NCI-H748 (cell line): ENCODE measurements at regions not wholly inside any gene's neighbourhood (a gene's known extent, or its start where the extent isn't known, plus 50 kb on each side); places are given as distances from the start of the nearest gene placed in this dataset.
A peak's percentile ranks its signal among the peaks of the same experiment; 100 is the strongest.

ENCODE experiments used
- DNase-seq: peaks from one replicate; lab custom pipeline; 2025; ENCODE audit not compliant: unreplicated experiment; lab: John Stamatoyannopoulos, UW

- DNase-seq, result no peak
Observed at GRCh38 chr13:106246242-106246641, 289.2 kb downstream of the EFNB2 start.

DNA sequence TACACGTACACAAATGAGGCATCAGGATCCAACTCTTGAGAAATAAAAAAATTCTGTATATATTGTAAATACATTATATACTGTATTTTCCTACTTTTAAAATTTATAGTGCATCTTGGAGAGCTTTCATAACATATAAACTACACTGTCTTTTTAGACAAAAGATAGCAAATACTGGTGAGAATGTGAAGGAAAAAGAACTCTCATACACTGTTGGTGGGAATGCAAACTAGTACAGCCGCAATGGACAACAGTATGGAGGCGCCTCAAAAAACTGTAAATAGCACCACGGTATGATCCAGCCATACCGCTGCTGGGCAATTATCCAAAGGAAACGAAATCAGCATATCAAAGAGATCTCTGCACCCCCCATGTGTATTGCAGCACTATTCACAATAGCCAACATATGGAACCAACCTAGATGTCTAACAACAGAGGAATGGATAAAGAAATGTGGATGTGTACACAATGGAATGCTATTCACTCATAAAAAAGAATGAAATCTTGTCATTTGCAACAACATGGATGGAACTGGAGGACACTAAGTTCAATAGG, 292.4 kb downstream of the EFNB2 start:
- DNase-seq, result no peak

DNA sequence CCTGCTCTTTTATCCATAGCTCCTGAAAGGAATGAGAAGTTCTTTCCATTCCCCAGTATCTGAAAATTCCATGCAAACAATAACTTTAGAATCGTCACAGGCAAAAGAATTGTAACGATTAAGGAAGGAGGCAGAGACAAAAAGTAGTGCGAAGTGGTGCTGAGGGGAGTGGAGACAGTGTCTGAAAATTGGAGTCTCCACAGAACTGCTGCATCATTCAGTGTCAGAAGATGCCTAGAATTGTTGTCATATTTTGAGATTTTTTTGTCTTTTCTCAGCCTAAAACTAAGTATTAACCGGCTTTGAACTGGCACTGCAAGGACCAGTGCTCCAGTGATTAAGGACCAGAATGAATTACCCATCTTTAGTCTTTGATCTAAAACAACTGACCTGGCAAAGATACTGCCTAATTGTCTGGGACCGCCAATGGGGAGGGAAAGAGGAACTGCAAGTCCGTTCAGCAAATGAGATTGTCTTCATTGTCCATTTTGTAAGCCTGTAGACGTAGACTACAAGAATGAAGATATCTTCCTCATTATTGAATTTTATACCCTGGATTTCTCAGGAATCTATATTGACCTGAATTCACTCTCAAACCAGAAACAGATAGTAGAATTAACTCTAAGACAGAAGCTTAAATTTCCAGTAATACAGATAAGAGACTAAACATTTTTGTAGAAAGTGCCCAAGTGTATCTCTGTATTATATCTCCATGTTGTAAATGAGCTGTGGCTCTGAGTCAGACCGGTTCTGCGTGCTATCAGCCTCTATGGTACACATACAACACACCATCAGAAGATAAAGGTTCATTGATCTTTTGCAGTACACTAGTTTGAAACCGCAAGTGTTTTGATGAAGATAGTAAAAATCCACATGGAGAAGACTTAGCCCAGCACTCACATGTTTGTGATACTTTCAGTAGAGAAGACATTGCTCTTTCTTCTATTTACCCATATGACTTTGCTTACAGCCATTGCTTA, 293.2 kb downstream of the EFNB2 start:
- DNase-seq, result no peak

- no peak for DNase-seq
Observed at GRCh38 chr13:106238690-106239089, 296.8 kb downstream of the EFNB2 start.

- DNase-seq, result no peak
Observed at GRCh38 chr13:106234636-106235035, 300.8 kb downstream of the EFNB2 start.

DNA sequence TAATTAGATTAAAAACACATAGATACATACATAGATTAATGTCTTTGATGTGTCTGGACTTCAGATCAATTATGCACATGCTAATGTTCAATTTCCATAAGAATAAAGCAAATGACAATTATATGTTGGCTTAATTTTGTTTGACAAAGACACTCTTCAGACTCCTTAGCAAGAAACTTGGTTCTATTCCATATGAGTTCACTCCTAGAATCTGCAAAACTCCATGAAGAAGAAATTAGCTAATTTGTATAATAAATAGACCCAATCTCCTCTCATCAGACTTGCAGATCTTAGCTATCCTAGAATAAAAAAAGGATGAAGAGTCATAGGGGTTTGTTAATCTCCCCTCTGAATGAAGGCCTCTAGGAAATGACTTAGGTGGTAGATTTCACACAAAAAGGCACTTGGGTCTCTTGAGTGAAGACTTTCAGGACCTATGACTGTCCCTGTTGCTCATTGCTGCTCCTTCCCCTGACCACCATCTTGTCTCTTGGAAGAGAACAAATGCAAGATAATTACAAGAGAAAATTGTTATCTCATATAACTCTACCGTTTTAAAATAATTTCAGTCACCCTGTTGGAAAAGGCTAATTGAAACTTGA, 302.2 kb downstream of the EFNB2 start:
- no peak for DNase-seq

DNA sequence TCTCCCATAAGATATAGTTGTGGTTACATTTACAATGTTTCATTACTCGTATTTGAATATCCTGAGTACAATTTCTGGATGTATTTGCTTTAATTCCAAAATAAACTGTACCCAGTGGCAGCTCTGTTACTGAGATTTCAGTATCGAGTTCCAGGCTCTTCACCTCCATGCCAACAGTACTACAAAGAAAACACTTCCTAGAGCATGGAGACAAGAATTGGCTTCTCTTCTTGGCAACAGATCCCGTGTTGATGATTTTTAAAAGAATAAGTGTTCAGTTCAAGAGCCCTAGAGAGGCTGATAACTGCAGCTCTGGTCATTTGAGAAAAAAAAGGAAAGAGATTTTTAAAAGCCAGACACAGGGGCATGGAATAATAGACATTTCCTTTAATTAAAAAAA, 302.8 kb downstream of the EFNB2 start:
- peak; percentile 10 for DNase-seq

DNA sequence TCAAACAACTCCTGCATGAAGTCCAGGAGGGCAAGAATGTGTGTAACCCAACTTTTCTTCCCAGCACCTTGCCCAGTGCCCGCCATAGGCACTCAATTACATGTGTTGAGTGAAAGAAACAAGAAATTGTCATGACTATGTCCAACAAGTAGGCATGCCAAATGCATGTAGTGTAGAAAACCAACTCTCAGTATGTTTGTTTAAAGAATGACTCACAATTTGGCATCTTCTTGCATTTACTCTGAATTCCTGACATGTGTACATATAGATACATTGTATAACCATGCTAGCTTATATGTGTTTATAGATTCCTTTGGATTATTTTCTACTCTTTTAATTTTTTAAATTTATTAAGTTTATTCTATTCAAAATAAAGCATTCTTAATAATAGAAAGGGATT, 305.0 kb downstream of the EFNB2 start:
- DNase-seq, result no peak

- DNase-seq, result no peak
Observed at GRCh38 chr13:106225126-106225525, 310.3 kb downstream of the EFNB2 start.

- DNase-seq, result no peak
Observed at GRCh38 chr13:106220211-106220610, 315.3 kb downstream of the EFNB2 start.

DNA sequence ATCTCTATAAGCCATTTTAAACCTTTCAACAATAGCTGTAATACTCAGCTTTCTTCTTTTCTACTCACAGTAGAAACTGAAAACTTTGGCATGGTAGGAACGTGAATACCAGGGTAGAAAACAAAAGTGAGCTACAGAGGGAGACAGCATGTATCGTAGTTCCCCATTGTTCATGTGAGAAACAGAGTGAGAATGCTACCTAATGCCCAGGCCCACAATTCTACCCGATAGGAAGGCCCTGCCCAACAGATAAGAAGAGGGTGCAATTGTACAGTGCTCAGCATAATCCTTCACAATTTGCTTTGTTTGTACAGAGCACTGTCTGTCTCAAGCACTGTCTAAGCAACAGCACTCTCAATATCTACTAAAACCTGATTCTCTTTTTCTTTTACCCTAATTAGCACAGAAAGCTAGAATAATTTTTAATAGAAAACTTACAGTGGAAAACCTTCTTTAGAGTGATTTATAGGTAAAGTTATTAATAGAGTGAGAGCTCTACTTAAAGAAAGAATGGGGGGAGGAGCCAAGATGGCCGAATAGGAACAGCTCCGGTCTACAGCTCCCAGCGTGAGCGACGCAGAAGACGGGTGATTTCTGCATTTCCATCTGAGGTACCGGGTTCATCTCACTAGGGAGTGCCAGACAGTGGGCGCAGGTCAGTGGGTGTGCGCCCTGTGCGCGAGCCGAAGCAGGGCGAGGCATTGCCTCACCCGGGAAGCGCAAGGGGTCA, 322.3 kb downstream of the EFNB2 start:
- no peak for DNase-seq

DNA sequence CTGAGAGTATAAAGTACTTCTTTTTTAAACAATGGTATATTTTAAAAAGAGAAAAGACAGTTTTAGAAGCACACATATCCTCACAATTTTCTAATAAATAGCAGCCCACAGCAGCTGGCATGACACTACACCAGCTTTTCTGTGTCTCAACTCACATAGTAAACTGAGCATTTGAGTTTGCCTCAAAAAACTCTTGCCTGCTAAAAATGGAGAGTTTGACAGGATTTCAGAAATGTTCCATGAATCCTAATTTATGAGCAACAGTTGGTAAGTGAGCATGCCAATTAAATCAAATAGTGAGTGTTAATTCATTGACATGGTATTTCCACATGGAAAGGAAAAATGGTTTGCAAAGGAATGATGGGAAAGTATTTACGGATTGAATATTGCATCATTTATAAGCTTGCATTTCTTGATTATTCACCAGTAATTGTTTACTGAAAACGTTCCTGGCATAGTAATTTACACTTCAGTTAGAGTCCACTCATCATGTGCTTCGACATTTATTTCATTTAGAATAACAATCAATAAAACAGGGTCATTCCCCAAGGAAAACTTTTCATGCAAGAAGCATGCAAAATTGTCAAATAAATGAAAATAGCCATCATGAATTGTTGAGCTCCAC, 323.0 kb downstream of the EFNB2 start:
- no peak for DNase-seq

DNA sequence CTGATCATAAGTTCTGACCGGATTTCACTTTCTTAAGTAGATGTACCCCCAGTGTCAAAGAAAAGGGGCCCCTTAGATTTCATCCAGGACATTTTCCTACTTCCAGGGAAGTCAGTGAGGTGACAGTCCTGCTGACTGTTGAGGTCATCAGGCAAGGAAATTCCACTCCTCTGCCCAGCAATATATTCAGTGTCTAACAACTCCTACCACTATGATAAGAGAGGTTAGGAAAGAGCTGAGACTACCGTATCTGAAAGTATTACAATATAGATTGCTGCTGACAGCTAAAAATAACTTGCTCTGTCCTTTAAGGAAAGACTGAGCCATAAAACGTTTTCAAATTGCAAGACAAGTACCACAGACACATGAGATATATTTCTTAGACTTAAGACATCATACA, 325.1 kb downstream of the EFNB2 start:
- no peak for DNase-seq

- no peak for DNase-seq
Observed at GRCh38 chr13:106205871-106206270, 329.6 kb downstream of the EFNB2 start.

GRCh38 chr13:106197496-106197895, 338.0 kb downstream of the EFNB2 start:
- DNase-seq, result no peak

DNA sequence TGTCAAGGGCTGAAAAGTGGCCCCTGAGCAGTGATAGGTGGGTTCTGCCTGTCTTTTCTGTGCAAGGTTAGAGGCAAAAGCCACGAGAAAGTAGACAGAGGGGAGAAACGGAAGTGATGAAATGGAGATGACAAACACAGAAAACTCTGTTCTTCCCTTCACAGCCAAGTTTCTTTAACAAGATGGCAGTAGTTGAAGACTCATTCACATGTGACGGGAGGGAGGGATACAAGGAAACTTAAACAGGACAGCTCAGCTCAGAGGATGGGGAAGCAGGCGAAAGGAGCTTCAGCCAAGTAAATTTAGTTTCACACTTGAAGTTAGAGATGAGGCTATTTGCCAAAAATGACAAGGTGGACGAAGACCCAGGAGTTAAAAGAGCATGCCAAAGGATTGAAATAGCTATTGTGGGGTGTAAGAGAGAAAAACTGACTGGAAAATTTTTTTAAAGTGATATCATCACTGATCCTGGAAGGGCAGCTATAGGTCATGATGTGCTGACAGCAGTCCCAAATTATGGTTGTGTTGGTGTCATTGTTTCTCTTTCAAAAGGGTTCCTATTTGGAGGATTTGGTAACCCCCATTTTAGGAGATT, 347.9 kb downstream of the EFNB2 start:
- no peak for DNase-seq

GRCh38 chr13:106187101-106187500, 348.4 kb downstream of the EFNB2 start:
- no peak for DNase-seq

DNA sequence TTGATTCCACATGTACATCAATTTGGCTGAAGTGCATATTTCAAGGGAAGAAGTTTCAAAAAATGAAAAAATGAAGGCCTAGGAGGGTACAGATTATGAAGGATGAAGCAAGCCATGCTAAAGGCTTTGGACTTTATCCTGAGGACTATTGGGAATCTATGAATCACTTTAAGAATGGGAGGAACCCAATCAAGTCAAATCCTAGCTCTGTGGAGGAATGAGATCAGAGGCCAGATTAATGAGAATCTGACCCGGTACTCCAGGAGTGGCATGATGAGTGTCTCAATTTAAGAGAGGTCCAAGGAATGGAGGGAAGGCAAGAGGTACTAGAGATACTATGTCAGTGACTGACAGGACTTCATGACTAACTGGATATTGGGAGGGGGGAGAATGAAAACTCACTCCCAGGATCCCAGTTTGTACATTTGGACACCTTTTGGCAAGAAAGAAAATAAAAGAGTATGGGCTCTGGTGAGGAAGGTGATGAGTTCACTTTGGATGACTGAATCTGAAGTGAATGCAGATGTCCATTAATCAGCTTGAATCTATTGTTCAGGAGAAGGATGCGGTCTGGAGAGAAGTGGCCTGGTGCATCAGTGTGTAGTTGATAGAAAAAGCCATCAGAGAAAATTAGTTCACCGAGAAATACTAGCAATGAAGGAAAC, 349.0 kb downstream of the EFNB2 start:
- no peak for DNase-seq

DNA sequence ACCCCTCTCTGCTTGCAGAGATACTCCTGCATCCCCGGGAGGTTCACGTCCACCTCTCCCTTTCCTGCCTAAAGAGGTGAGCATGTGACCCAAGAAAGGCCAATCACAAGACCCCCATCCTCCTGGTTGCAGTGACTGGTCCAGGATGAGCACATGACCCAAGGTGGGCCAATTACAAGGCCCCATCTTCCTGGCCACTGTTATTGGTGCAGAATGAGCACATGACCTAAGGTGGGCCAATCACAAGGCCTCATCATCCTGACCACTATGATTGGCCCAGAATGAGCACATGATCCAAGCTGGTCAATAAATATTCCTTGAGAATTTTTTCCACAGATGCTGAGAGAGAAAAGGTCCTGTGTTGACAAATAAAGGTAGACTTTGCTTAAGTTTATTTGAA, 350.7 kb downstream of the EFNB2 start:
- no peak for DNase-seq

DNA sequence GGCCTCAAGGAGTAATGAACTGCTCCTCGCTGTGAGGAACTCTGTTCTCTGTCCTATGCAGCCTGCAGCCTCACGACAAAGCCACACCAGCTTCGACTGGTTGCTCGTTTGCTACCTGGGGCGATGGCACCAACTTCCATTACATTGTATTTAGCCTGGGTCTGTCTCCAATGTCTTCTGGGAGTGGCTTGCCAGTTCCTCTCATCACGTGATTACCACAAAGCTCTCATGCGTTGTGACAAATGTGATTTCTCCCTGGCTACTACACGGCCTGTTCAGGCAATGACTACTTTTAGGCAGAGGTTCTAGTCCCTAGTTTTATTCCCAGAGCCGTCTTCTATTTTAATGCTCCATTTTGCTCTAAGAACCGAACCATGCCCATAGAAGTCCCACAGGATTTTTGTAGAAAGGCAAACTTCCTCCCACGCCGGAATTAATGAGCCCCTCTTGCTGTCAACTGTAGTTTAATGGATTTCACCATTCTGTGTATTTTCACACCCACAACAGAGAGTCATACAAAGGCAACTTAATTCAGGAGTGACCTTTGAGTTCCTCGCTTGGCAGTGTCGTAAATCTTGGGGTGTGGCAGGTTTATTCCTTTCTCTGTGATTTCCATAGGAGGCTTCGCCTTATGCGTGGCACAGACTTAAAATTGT, 351.9 kb downstream of the EFNB2 start:
- DNase-seq, result peak; percentile 33
